PC-3 (cell line): ENCODE measurements at regions not wholly inside any gene's neighbourhood (a gene's known extent, or its start where the extent isn't known, plus 50 kb on each side); places are given as distances from the start of the nearest gene placed in this dataset.
A peak's percentile ranks its signal among the peaks of the same experiment; 100 is the strongest.

Source experiments
- ATAC-seq: fragments of 200-7000 bp; cut with Tn5 transposase; 2 replicates; pipeline ENCODE4 v1.9.1; 2020; ENCODE audit warnings: mild to moderate bottlenecking, moderate library complexity
- BruUV-seq: library from RNA; stranded (reverse); fragments of 400-500 nt; replicated peaks from 2 replicates; lab custom pipeline; 2021; lab: Mats Ljungman, UMichigan
- CTCF ChIA-PET: fragments of 300-600 bp; sonication (Branson Sonifier 250); formaldehyde crosslinking; loops from one replicate; lab custom pipeline; 2022; ENCODE audit warnings: antibody characterized with exemption; lab: Charles Lee
- POLR2A ChIA-PET: fragments of 300-600 bp; sonication (Branson Sonifier 250); formaldehyde crosslinking; loops from one replicate; lab custom pipeline; 2022; ENCODE audit warnings: antibody characterized with exemption; ENCODE audit not compliant: unreplicated experiment; lab: Charles Lee
- DNase-seq: peaks from one replicate; pipeline ENCODE4 v3.0.0-alpha.2; 2015
- H2AFZ ChIP-seq: fragments of 300-600 bp; sonication (generic); 2 replicates; pipeline ENCODE4 v1.6.0; 2016; ENCODE audit warnings: antibody characterized with exemption, low read length
- H3F3A ChIP-seq: fragments of 300-600 bp; sonication (generic); one replicate; pipeline ENCODE4 v1.6.0; 2017; ENCODE audit warnings: antibody characterized with exemption, low read length, control low read depth, mild to moderate bottlenecking; ENCODE audit not compliant: unreplicated experiment
- H3K27ac ChIP-seq: fragments of 300-600 bp; sonication (generic); 2 replicates; pipeline ENCODE4 v1.5.1; 2016; ENCODE audit warnings: mild to moderate bottlenecking, low read length
- H3K27me3 ChIP-seq: fragments of 300-600 bp; sonication (generic); 2 replicates; pipeline ENCODE4 v1.6.1; 2016; ENCODE audit warnings: low read length, mixed read lengths
- H3K36me3 ChIP-seq: fragments of 300-600 bp; sonication (generic); 2 replicates; pipeline ENCODE4 v1.6.1; 2016; ENCODE audit warnings: low read depth, mixed run types, low read length, mixed read lengths
- H3K4me1 ChIP-seq: fragments of 300-600 bp; sonication (generic); 2 replicates; pipeline ENCODE4 v1.5.1; 2016; ENCODE audit warnings: low read length; ENCODE audit not compliant: insufficient read depth
- H3K4me2 ChIP-seq: fragments of 300-600 bp; sonication (generic); 2 replicates; pipeline ENCODE4 v1.6.0; 2016; ENCODE audit warnings: low read length
- H3K4me3 ChIP-seq: fragments of 300-600 bp; sonication (generic); 2 replicates; pipeline ENCODE4 v1.5.1; 2016; ENCODE audit warnings: mild to moderate bottlenecking, low read length, mixed read lengths
- H3K79me2 ChIP-seq: fragments of 300-600 bp; sonication (generic); 2 replicates; pipeline ENCODE4 v1.6.1; 2017; ENCODE audit warnings: low read length, mixed read lengths
- H3K9ac ChIP-seq: fragments of 300-600 bp; sonication (generic); 2 replicates; pipeline ENCODE4 v1.6.0; 2016; ENCODE audit warnings: mild to moderate bottlenecking, low read length
- H3K9me2 ChIP-seq: fragments of 300-600 bp; sonication (generic); replicated peaks from 2 replicates; pipeline ENCODE4 v1.6.1; 2016; ENCODE audit warnings: mixed run types, low read length, mixed read lengths
- H3K9me3 ChIP-seq: fragments of 300-600 bp; sonication (generic); 2 replicates; pipeline ENCODE4 v1.6.1; 2016; ENCODE audit warnings: low read length, mixed read lengths
- H4K20me1 ChIP-seq: fragments of 300-600 bp; sonication (generic); 2 replicates; pipeline ENCODE4 v1.6.1; 2016; ENCODE audit warnings: low read length, mixed read lengths
- EZH2 ChIP-seq: fragments of 300-600 bp; sonication (generic); IDR thresholded peaks from one replicate; pipeline ENCODE4 v1.6.1; 2017; ENCODE audit warnings: antibody characterized with exemption, mild to moderate bottlenecking, low read length; ENCODE audit not compliant: unreplicated experiment
- EZH2phosphoT487 ChIP-seq: fragments of 300-600 bp; sonication (generic); IDR thresholded peaks from 2 replicates; pipeline ENCODE4 v1.6.1; 2018; ENCODE audit warnings: mild to moderate bottlenecking, antibody characterized with exemption, low read length, borderline replicate concordance
- intact Hi-C: fragments of 100-400 bp; cut with micrococcal nuclease; formaldehyde crosslinking; loops from 2 replicates; pipeline ENCODE4 v1.9.0; 2023
- TF ChIP-seq, protein P1 (sequence below): fragments of 300-600 bp; sonication (generic); conservative IDR thresholded peaks from 2 replicates; pipeline ENCODE4 v1.5.1; 2017; ENCODE audit warnings: antibody characterized with exemption, low read depth, mild to moderate bottlenecking, low read length

DNA sequence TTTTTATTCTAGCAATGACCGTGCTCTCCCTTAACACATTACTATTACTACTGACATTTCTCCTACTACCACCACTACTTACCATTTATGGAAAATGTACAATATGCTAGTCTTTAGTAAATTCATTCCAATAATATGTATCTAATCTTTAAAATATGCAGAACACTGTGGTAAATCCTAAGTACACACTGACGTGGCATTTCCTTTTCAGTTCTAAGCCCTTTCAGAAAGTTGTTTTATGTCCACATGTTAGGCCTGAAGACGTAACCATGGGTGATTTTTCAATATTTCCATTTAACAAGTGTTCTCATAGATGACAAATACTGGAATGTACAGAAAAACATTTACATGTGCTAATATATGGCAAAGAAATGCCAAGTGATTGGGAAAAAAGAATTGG lies 268.6 kb upstream of the SLIT2 start:
- H2AFZ ChIP-seq, result no peak overlapping the region
- H3K9me3 ChIP-seq, result no peaks in the 10 kb centered on the region
- H3K4me3 ChIP-seq, result no peak overlapping the region
- H3F3A ChIP-seq, result no peaks in the 10 kb centered on the region
- H3K4me1 ChIP-seq, result peaks cover 19% of the 10 kb centered on the region
- ChIA-PET CTCF (no interaction called here), POLR2A (no interaction called here)
- no peaks in the 10 kb centered on the region for H4K20me1 ChIP-seq
- H3K36me3 ChIP-seq, result no peaks in the 10 kb centered on the region
- TF ChIP-seq, protein P1, sequence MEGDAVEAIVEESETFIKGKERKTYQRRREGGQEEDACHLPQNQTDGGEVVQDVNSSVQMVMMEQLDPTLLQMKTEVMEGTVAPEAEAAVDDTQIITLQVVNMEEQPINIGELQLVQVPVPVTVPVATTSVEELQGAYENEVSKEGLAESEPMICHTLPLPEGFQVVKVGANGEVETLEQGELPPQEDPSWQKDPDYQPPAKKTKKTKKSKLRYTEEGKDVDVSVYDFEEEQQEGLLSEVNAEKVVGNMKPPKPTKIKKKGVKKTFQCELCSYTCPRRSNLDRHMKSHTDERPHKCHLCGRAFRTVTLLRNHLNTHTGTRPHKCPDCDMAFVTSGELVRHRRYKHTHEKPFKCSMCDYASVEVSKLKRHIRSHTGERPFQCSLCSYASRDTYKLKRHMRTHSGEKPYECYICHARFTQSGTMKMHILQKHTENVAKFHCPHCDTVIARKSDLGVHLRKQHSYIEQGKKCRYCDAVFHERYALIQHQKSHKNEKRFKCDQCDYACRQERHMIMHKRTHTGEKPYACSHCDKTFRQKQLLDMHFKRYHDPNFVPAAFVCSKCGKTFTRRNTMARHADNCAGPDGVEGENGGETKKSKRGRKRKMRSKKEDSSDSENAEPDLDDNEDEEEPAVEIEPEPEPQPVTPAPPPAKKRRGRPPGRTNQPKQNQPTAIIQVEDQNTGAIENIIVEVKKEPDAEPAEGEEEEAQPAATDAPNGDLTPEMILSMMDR, result no peak
- TF ChIP-seq EZH2, result no peak
- no peak for TF ChIP-seq EZH2phosphoT487
- H3K27me3 ChIP-seq, result no peaks in the 10 kb centered on the region
- no peaks in the 10 kb centered on the region for H3K9me2 ChIP-seq
- peak overlapping the region; percentile 56 for H3K27ac ChIP-seq
- no peaks in the 10 kb centered on the region for H3K79me2 ChIP-seq
- H3K9ac ChIP-seq, result no peak overlapping the region
- intact Hi-C loops, result no loop called here
- peak overlapping the region; percentile 14; the same call in 1 of the 2 replicates for H3K4me2 ChIP-seq
- DNase-seq, result peak; percentile 57
- no peak for ATAC-seq
- no TSS peak for BruUV-seq

DNA sequence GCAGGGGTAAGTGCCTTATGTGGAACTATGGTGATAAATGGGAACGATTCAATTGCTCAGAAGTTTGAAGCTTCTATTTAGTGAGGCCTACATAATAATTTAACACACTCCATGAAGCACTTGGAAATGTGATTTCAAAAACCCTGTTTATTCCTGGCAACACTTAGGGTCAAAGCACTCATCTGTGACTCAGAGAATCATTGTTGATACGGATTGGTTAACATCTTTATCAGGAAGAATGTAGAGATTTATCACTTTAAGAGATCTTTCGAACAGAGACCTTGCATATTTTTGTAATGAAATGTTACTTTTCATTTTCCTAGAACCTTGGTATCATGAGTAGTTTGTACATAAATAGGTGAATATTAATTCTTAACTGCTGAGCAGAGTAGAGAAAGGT lies 269.1 kb upstream of the SLIT2 start:
- Histone ChIP-seq H3F3A (no peaks in the 10 kb centered on the region), H2AFZ (no peak overlapping the region), H3K9ac (no peak overlapping the region), H3K27ac (peak overlapping the region; percentile 51), H3K4me3 (no peak overlapping the region), H3K36me3 (no peaks in the 10 kb centered on the region), H3K4me2 (peak overlapping the region; percentile 14; the same call in 1 of the 2 replicates), H3K79me2 (no peaks in the 10 kb centered on the region), H3K9me3 (no peaks in the 10 kb centered on the region), H3K27me3 (no peaks in the 10 kb centered on the region), H4K20me1 (no peaks in the 10 kb centered on the region), H3K9me2 (no peaks in the 10 kb centered on the region), H3K4me1 (peaks cover 14% of the 10 kb centered on the region)
- ATAC-seq, result no peak
- intact Hi-C loops, result no loop called here
- TF ChIP-seq, protein P1, result no peak
- no peak for TF ChIP-seq EZH2
- no peak for TF ChIP-seq EZH2phosphoT487
- BruUV-seq, result no TSS peak
- ChIA-PET POLR2A (no interaction called here), CTCF (no interaction called here)
- DNase-seq, result peak; percentile 21

DNA sequence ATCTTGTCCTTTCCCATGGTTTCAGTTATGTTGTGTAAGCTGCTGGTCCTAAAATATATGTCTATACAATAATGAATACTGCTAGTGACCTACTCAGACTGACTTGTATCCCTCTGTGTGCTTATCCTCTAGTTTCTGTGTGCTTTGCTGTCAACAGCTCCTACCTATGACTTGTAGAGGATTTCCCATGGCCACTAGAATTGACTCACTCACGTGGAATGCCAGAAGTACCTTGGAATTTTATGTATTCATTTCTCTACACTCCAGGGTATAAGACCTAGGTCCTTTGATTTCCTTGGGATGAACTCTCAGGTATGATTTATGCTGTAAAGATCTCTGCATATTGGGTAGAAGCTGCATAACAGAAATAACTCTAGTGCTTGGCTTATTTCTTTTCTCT lies 279.9 kb upstream of the SLIT2 start:
- H3K27me3 ChIP-seq, result no peaks in the 10 kb centered on the region
- no peak overlapping the region for H2AFZ ChIP-seq
- CTCF ChIA-PET, result no interaction called here
- H3K79me2 ChIP-seq, result no peaks in the 10 kb centered on the region
- ATAC-seq, result peak; percentile 46; the same call in 1 of the 2 replicates
- H4K20me1 ChIP-seq, result no peaks in the 10 kb centered on the region
- no peaks in the 10 kb centered on the region for H3F3A ChIP-seq
- POLR2A ChIA-PET, result no interaction called here
- H3K36me3 ChIP-seq, result no peaks in the 10 kb centered on the region
- TF ChIP-seq, protein P1, result no peak
- TF ChIP-seq EZH2, result no peak
- no peak for TF ChIP-seq EZH2phosphoT487
- peaks cover 12% of the 10 kb centered on the region for H3K4me1 ChIP-seq
- DNase-seq, result peak; percentile 70
- no peak overlapping the region for H3K4me2 ChIP-seq
- H3K27ac ChIP-seq, result no peak overlapping the region
- H3K9me3 ChIP-seq, result no peaks in the 10 kb centered on the region
- no peaks in the 10 kb centered on the region for H3K9me2 ChIP-seq
- BruUV-seq, result no TSS peak
- no peak overlapping the region for H3K9ac ChIP-seq
- H3K4me3 ChIP-seq, result no peak overlapping the region
- intact Hi-C loops, result no loop called here
